HCT116 (cell line): ENCODE measurements at regions not wholly inside any gene's neighbourhood (a gene's known extent, or its start where the extent isn't known, plus 50 kb on each side); places are given as distances from the start of the nearest gene placed in this dataset.

Experiments
- ATAC-seq: fragments of 200-7000 bp; cut with Tn5 transposase; 2 replicates; pipeline ENCODE4 v1.9.1; 2020; ENCODE audit warnings: mild to moderate bottlenecking, moderate library complexity
- BruUV-seq: library from RNA; stranded (reverse); fragments of 400-500 nt; replicated peaks from 2 replicates; lab custom pipeline; 2021; lab: Mats Ljungman, UMichigan
- CTCF ChIA-PET: fragments of 300-600 bp; sonication (Branson Sonifier 250); formaldehyde crosslinking; loops from one replicate; lab custom pipeline; 2021; ENCODE audit warnings: antibody characterized with exemption; lab: Charles Lee
- POLR2A ChIA-PET: fragments of 300-600, 350-600 bp; sonication (Branson Sonifier 250); formaldehyde crosslinking; loops from one replicate; lab custom pipeline; 2021; ENCODE audit warnings: antibody characterized with exemption; lab: Charles Lee
- RAD21 ChIA-PET, 2 experiments: fragments of 300-600 bp; sonication (Branson Sonifier 250); formaldehyde crosslinking; loops; one replicate each; lab custom pipeline; 2023; ENCODE audit warnings: low total read pairs in 2 of 2; ENCODE audit not compliant: uncharacterized antibody in 2 of 2, unreplicated experiment in 2 of 2, low non-redundant PET in 1 of 2; lab: Charles Lee
- DNase-seq: peaks from one replicate; pipeline ENCODE4 v3.0.0-alpha.2; 2010; ENCODE audit warnings: low read depth, low spot score
- H2AFZ ChIP-seq: fragments of 200-600 bp; shearing (Covaris generic), sonication (generic); 2 replicates; pipeline ENCODE4 v1.6.1; 2017; ENCODE audit warnings: low read depth, mixed run types, mixed read lengths, antibody characterized with exemption, low read length; ENCODE audit not compliant: poor library complexity, severe bottlenecking
- H3K27ac ChIP-seq: 2 replicates; pipeline ENCODE4 v1.5.1; 2012; ENCODE audit warnings: low read depth, low read length
- H3K27me3 ChIP-seq: fragments of 200-600 bp; sonication (generic); 2 replicates; pipeline ENCODE4 v1.6.1; 2016; ENCODE audit warnings: mixed run types, low read length, mixed read lengths; ENCODE audit not compliant: insufficient read depth
- H3K36me3 ChIP-seq, 2 experiments: fragments of 200-500 bp in 1 of 2; fragments of 200-600 bp in 1 of 2; sonication (Bioruptor generic) in 1 of 2; sonication (generic) in 1 of 2; 2 replicates each; pipeline versions ENCODE4 v1.5.1 to v1.6.1; 2014 to 2016; ENCODE audit warnings: low read length in 2 of 2, inconsistent platforms in 1 of 2, mixed read lengths in 1 of 2, mixed run types in 1 of 2; ENCODE audit not compliant: insufficient read depth in 2 of 2, control insufficient read depth in 1 of 2
- H3K4me1 ChIP-seq, 2 experiments: fragments of 200-600 bp in 1 of 2; sonication (generic) in 1 of 2; 2 replicates each; pipeline versions ENCODE4 v1.5.1 to v1.6.1; 2012 to 2017; ENCODE audit warnings: low read length in 2 of 2, inconsistent platforms in 1 of 2, mild to moderate bottlenecking in 1 of 2, mixed read lengths in 1 of 2, mixed run types in 1 of 2, moderate library complexity in 1 of 2; ENCODE audit not compliant: insufficient read depth in 2 of 2, control insufficient read depth in 1 of 2
- H3K4me2 ChIP-seq: fragments of 200-600 bp; sonication (generic); 2 replicates; pipeline ENCODE4 v1.6.1; 2017; ENCODE audit warnings: mixed run types, low read length, mixed read lengths
- H3K4me3 ChIP-seq, 2 experiments: fragments of 200-600 bp in 1 of 2; sonication (generic) in 1 of 2; replicated peaks in 1 of 2; 2 replicates each; pipeline ENCODE4 v1.5.1; 2011 to 2016; ENCODE audit warnings: low read length in 2 of 2, control low read depth in 1 of 2, low read depth in 1 of 2, mild to moderate bottlenecking in 1 of 2, mixed read lengths in 1 of 2, mixed run types in 1 of 2
- H3K79me2 ChIP-seq: fragments of 200-600 bp; sonication (generic); 2 replicates; pipeline ENCODE4 v1.6.1; 2017; ENCODE audit warnings: mild to moderate bottlenecking, mixed run types, low read length, moderate library complexity, mixed read lengths; ENCODE audit not compliant: insufficient read depth
- H3K9ac ChIP-seq: fragments of 200-600 bp; sonication (generic); 2 replicates; pipeline ENCODE4 v1.6.1; 2016; ENCODE audit warnings: low read length, mixed read lengths
- H3K9me2 ChIP-seq: fragments of 200-600 bp; sonication (generic), shearing (Covaris generic); 2 replicates; pipeline ENCODE4 v1.6.1; 2017; ENCODE audit warnings: mixed run types, mild to moderate bottlenecking, moderate library complexity; ENCODE audit not compliant: insufficient read depth
- H3K9me3 ChIP-seq, 2 experiments: fragments of 200-500 bp in 1 of 2; fragments of 200-600 bp in 1 of 2; sonication (Bioruptor generic) in 1 of 2; sonication (generic) in 1 of 2; 2 replicates each; pipeline ENCODE4 v1.6.1; 2014 to 2017; ENCODE audit warnings: low read length in 2 of 2, mixed read lengths in 2 of 2, inconsistent platforms in 1 of 2, low read depth in 1 of 2, mild to moderate bottlenecking in 1 of 2, mixed run types in 1 of 2, moderate library complexity in 1 of 2; ENCODE audit not compliant: control insufficient read depth in 1 of 2, insufficient read depth in 1 of 2
- H4K20me1 ChIP-seq: fragments of 200-600 bp; sonication (generic), shearing (Covaris generic); 2 replicates; pipeline ENCODE4 v1.6.1; 2017; ENCODE audit warnings: mixed run types, mild to moderate bottlenecking, moderate library complexity; ENCODE audit not compliant: insufficient read depth
- EZH2 ChIP-seq: fragments of 200-600 bp; sonication (generic); IDR thresholded peaks from 2 replicates; pipeline ENCODE4 v1.6.1; 2017; ENCODE audit warnings: antibody characterized with exemption, mixed run types
- EZH2phosphoT487 ChIP-seq: fragments of 200-600 bp; IDR thresholded peaks from 2 replicates; pipeline ENCODE4 v1.6.1; 2018; ENCODE audit warnings: antibody characterized with exemption, borderline replicate concordance
- JUND ChIP-seq: IDR thresholded peaks from 2 replicates; pipeline ENCODE4 v1.6.1; 2012
- POLR2A ChIP-seq: IDR thresholded peaks from 2 replicates; pipeline ENCODE4 v1.7.0; 2011; ENCODE audit warnings: borderline replicate concordance; ENCODE audit not compliant: insufficient read depth, insufficient read length; ENCODE audit errors: extremely low read depth
- POLR2AphosphoS5 ChIP-seq: IDR thresholded peaks from 2 replicates; pipeline ENCODE4 v1.6.1; 2011; ENCODE audit warnings: mild to moderate bottlenecking, low read depth, low read length, moderate library complexity
- RAD21 ChIP-seq: IDR thresholded peaks from 2 replicates; pipeline ENCODE4 v1.6.1; 2012; ENCODE audit warnings: low read depth, mild to moderate bottlenecking
- REST ChIP-seq: IDR thresholded peaks from 2 replicates; pipeline ENCODE4 v1.6.1; 2012; ENCODE audit warnings: low read depth
- TCF7L2 ChIP-seq: IDR thresholded peaks from 2 replicates; pipeline ENCODE4 v1.7.0; 2011; ENCODE audit warnings: borderline replicate concordance, inconsistent platforms; ENCODE audit not compliant: insufficient read depth, insufficient read length; ENCODE audit errors: extremely low read depth
- YY1 ChIP-seq: IDR thresholded peaks from 2 replicates; pipeline ENCODE4 v1.6.1; 2011; ENCODE audit warnings: low read length, low read depth, moderate library complexity, mild to moderate bottlenecking; ENCODE audit not compliant: insufficient replicate concordance; ENCODE audit errors: extremely low read depth
- ZNF274 ChIP-seq: fragments of 200-500 bp; sonication (Bioruptor generic); IDR thresholded peaks from 2 replicates; pipeline ENCODE4 v1.6.1; 2014; ENCODE audit warnings: mild to moderate bottlenecking, low read depth, low read length, inconsistent platforms
- intact Hi-C: fragments of 100-400 bp; cut with micrococcal nuclease; formaldehyde crosslinking; loops from 2 replicates; pipeline ENCODE4 v1.10.0; 2022

DNA sequence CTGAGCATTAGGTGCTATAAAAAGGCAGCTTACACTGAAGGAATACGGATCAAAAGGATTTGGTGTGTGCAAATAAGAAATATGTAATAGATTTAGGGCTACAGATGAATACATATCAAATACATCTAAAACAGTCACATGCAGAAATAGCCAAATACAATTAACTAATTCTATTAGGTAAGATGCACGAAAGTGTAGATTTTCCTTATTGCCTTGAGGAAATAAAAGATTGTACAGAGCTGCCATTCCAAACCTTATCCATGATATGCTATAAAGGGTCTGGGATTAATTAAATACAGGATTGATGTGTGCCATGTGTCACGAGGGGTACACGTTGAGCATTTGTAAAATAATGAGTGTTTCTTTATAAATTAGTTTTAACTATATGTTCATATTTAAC, 107.0 kb upstream of the ELOVL6 start:
- Histone ChIP-seq H3K9ac (no peak overlapping the region), H3K9me3 (no peaks in the 10 kb centered on the region), H3K4me2 (no peak overlapping the region)
- no TSS peak for BruUV-seq
- CTCF ChIA-PET: interaction anchor here (0.6 kb wide), 1 partner anchor 10 kb away, joined by 3 read pairs; no protein-coding TSS in a partner anchor
- TF ChIP-seq REST: no peak
- no peak for TF ChIP-seq EZH2
- no peak for TF ChIP-seq POLR2AphosphoS5
- TF ChIP-seq EZH2phosphoT487: no peak
- no peak for TF ChIP-seq JUND
- TF ChIP-seq ZNF274: no peak
- TF ChIP-seq TCF7L2: no peak
- no peak for TF ChIP-seq RAD21
- TF ChIP-seq YY1: no peak
- TF ChIP-seq POLR2A: no peak
- TF ChIP-seq, all 23 proteins: peak for 0
- Histone ChIP-seq H3K27me3 (no peaks in the 10 kb centered on the region), H3K4me1 (no peaks in the 10 kb centered on the region), H3K79me2 (no peaks in the 10 kb centered on the region), H3K27ac (no peak overlapping the region), H2AFZ (no peak overlapping the region), H3K36me3 (no peaks in the 10 kb centered on the region), H3K4me3 (no peak overlapping the region), H4K20me1 (no peaks in the 10 kb centered on the region), H3K9me2 (0 out of 2 replicates have a peak, but pooled peaks cover 3% of the 10 kb centered on the region)
- POLR2A ChIA-PET: no interaction called here
- intact Hi-C loops: no loop called here
- DNase-seq: no peak
- ATAC-seq: no peak
- RAD21 ChIA-PET: no interaction called here
